Urinary bladder (tissue), 3 donors: ENCODE measurements at regions not wholly inside any gene's neighbourhood (a gene's known extent, or its start where the extent isn't known, plus 50 kb on each side); places are given as distances from the start of the nearest gene placed in this dataset.
A peak's percentile ranks its signal among the peaks of the same experiment; 100 is the strongest.
"Not testable (repeated sequence)": the region's sequence is repeated elsewhere in the genome, so short reads cannot be mapped to it uniquely, and the experiment has no call there.

Experiments used
- DNase-seq: peaks from one replicate; pipeline ENCODE4 v3.0.0-alpha.2; 2015; ENCODE audit errors: extremely low spot score
- H3K27ac ChIP-seq: one replicate; pipeline ENCODE4 v1.5.1; 2013; ENCODE audit warnings: low read depth, mild to moderate bottlenecking, moderate library complexity
- H3K36me3 ChIP-seq: one replicate; pipeline ENCODE4 v1.6.1; 2013; ENCODE audit warnings: mild to moderate bottlenecking, moderate library complexity; ENCODE audit not compliant: insufficient read depth
- H3K4me1 ChIP-seq: one replicate; pipeline ENCODE4 v1.6.1; 2013; ENCODE audit warnings: mild to moderate bottlenecking, moderate library complexity; ENCODE audit not compliant: insufficient read depth
- H3K4me3 ChIP-seq: one replicate; pipeline ENCODE4 v1.5.1; 2013; ENCODE audit warnings: low read depth, low read length
- WGBS: extraction: QIAGEN DNeasy Blood & Tissue Kit; methylation state at CpG from one replicate; pipeline ENCODE4 v1.1.7; 2013; 5-methylcytosine and 5-hydroxymethylcytosine counted together
- donor health status: healthy with polysubstance abuse.
- donor health status: healthy.

GRCh38 chr15:66879531-66880368 is 177.7 kb downstream of the SMAD6 start:
- WGBS = 95% methylated on average over 8 of the region's 8 CpGs
- Histone ChIP-seq H3K27ac (no peak overlapping the region), H3K4me1 (no peaks in the 10 kb centered on the region)

GRCh38 chr15:66880380-66881155 is 178.5 kb downstream of the SMAD6 start:
- Histone ChIP-seq H3K36me3 (no peaks in the 10 kb centered on the region), H3K4me3 (no peak overlapping the region), H3K27ac (no peak overlapping the region), H3K4me1 (no peaks in the 10 kb centered on the region)
- 97% methylated on average over 11 of the region's 11 CpGs for WGBS
- no peak for DNase-seq

More at GRCh38 chr15:66879531-66880368, 177.7 kb downstream of the SMAD6 start:
- Histone ChIP-seq H3K4me3 (no peak overlapping the region), H3K36me3 (no peaks in the 10 kb centered on the region)
- DNase-seq = no peak

- Histone ChIP-seq H3K4me1 (no peaks in the 10 kb centered on the region), H3K4me3 (no peak overlapping the region), H3K36me3 (no peaks in the 10 kb centered on the region), H3K27ac (no peak overlapping the region)
- WGBS = 95% methylated on average over 12 of the region's 12 CpGs
- DNase-seq = no peak
Observed at GRCh38 chr15:66881173-66881905, 179.3 kb downstream of the SMAD6 start.

GRCh38 chr15:66882251-66883020 is 180.4 kb downstream of the SMAD6 start:
- H3K4me3 ChIP-seq = no peak overlapping the region
- H3K4me1 ChIP-seq = no peaks in the 10 kb centered on the region
- no peak overlapping the region for H3K27ac ChIP-seq
- no peak for DNase-seq
- 83% methylated on average over 11 of the region's 11 CpGs for WGBS
- H3K36me3 ChIP-seq = no peaks in the 10 kb centered on the region

GRCh38 chr15:66883284-66883911 is 181.4 kb downstream of the SMAD6 start:
- 11% methylated on average over 10 of the region's 10 CpGs for WGBS
- peak; percentile 80 for DNase-seq
- no peaks in the 10 kb centered on the region for H3K36me3 ChIP-seq
- H3K4me3 ChIP-seq = no peak overlapping the region
- no peaks in the 10 kb centered on the region for H3K4me1 ChIP-seq
- no peak overlapping the region for H3K27ac ChIP-seq

GRCh38 chr15:66884115-66884622 is 181.2 kb upstream of the SMAD3 start:
- no peak for DNase-seq

GRCh38 chr15:66884661-66885237 is 180.7 kb upstream of the SMAD3 start:
- no peak for DNase-seq
- H3K27ac ChIP-seq = no peak overlapping the region
- no peaks in the 10 kb centered on the region for H3K4me1 ChIP-seq
- H3K4me3 ChIP-seq = no peak overlapping the region
- 96% methylated on average over 8 of the region's 8 CpGs for WGBS
- H3K36me3 ChIP-seq = no peaks in the 10 kb centered on the region

More at GRCh38 chr15:66884115-66884622, 181.2 kb upstream of the SMAD3 start:
- no peak overlapping the region for H3K4me3 ChIP-seq
- H3K36me3 ChIP-seq = no peaks in the 10 kb centered on the region
- no peak overlapping the region for H3K27ac ChIP-seq
- 75% methylated on average over 8 of the region's 8 CpGs for WGBS
- H3K4me1 ChIP-seq = no peaks in the 10 kb centered on the region

GRCh38 chr15:66885281-66885915 is 180.0 kb upstream of the SMAD3 start:
- Histone ChIP-seq H3K4me1 (no peaks in the 10 kb centered on the region), H3K4me3 (no peak overlapping the region), H3K27ac (no peak overlapping the region), H3K36me3 (no peaks in the 10 kb centered on the region)
- 86% methylated on average over 5 of the region's 5 CpGs for WGBS
- no peak for DNase-seq

- 94% methylated on average over 9 of the region's 9 CpGs for WGBS
- DNase-seq = no peak
- no peaks in the 10 kb centered on the region for H3K36me3 ChIP-seq
- H3K4me1 ChIP-seq = no peaks in the 10 kb centered on the region
- H3K4me3 ChIP-seq = no peak overlapping the region
- no peak overlapping the region for H3K27ac ChIP-seq
Observed at GRCh38 chr15:66886241-66886675, 179.1 kb upstream of the SMAD3 start.

- no peak for DNase-seq
- no peak overlapping the region for H3K4me3 ChIP-seq
- no peaks in the 10 kb centered on the region for H3K36me3 ChIP-seq
- H3K27ac ChIP-seq = no peak overlapping the region
- no peaks in the 10 kb centered on the region for H3K4me1 ChIP-seq
- WGBS = 95% methylated on average over 7 of the region's 7 CpGs
Observed at GRCh38 chr15:66886686-66887273, 178.6 kb upstream of the SMAD3 start.

GRCh38 chr15:66889298-66889697 is 176.1 kb upstream of the SMAD3 start:
- not testable (repeated sequence) for DNase-seq, H3K36me3 ChIP-seq, H3K4me1 ChIP-seq, H3K27ac ChIP-seq, H3K4me3 ChIP-seq

- Histone ChIP-seq H3K4me3 (no peak overlapping the region), H3K36me3 (no peaks in the 10 kb centered on the region), H3K27ac (no peak overlapping the region), H3K4me1 (no peaks in the 10 kb centered on the region)
- DNase-seq = no peak
- WGBS = 45% methylated on average over 2 of the region's 2 CpGs
Observed at GRCh38 chr15:66891776-66892175, 173.6 kb upstream of the SMAD3 start.
